B cell (primary cell): ENCODE measurements at regions not wholly inside any gene's neighbourhood (a gene's known extent, or its start where the extent isn't known, plus 50 kb on each side); places are given as distances from the start of the nearest gene placed in this dataset.

Experiments
- ATAC-seq: fragments of 200-7000 bp; cut with Tn5 transposase; one replicate; pipeline ENCODE4 v1.10.0; 2021; ENCODE audit warnings: low read depth, mild to moderate bottlenecking, moderate number of reproducible peaks, moderate library complexity
- CTCF ChIA-PET: fragments of 350-600 bp; sonication (Branson Sonifier 250); formaldehyde crosslinking; loops from one replicate; lab custom pipeline; 2021; ENCODE audit warnings: antibody characterized with exemption, inconsistent platforms; lab: Charles Lee
- POLR2A ChIA-PET: fragments of 350-600 bp; sonication (Branson Sonifier 250); formaldehyde crosslinking; loops from one replicate; lab custom pipeline; 2021; ENCODE audit warnings: antibody characterized with exemption; lab: Charles Lee
- DNase-seq: peaks from one replicate; pipeline ENCODE4 v3.0.0; 2013
- H2AFZ ChIP-seq: 2 replicates; pipeline ENCODE4 v1.6.1; 2012; ENCODE audit warnings: mild to moderate bottlenecking, low read depth, low read length; ENCODE audit not compliant: insufficient read depth, poor library complexity, severe bottlenecking
- H3K27ac ChIP-seq, 2 donors: 1 replicate in 1 of 2; 2 replicates in 1 of 2; pipeline ENCODE4 v1.5.1; 2012 to 2013; ENCODE audit warnings: low read length in 2 of 2, mild to moderate bottlenecking in 2 of 2, moderate library complexity in 1 of 2
- H3K27me3 ChIP-seq, 4 experiments: fragments of 200-600 bp in 1 of 4; sonication (generic) in 1 of 4; replicated peaks in 1 of 4; 1 replicate in 2 of 4; 2 replicates in 2 of 4; pipeline versions ENCODE4 v1.6.1 to v1.7.0; 2013 to 2016; ENCODE audit warnings: low read length in 3 of 4, mild to moderate bottlenecking in 2 of 4, mixed read lengths in 1 of 4, moderate library complexity in 1 of 4; ENCODE audit not compliant: insufficient read depth in 4 of 4, control insufficient read depth in 3 of 4; ENCODE audit errors: control extremely low read depth in 1 of 4
- H3K36me3 ChIP-seq, 2 experiments: replicated peaks in 1 of 2; 1 replicate in 1 of 2; 2 replicates in 1 of 2; pipeline versions ENCODE4 v1.6.1 to v1.7.1; 2013; ENCODE audit warnings: low read length in 1 of 2; ENCODE audit not compliant: insufficient read depth in 2 of 2, control insufficient read depth in 1 of 2; ENCODE audit errors: control extremely low read depth in 1 of 2, extremely low read depth in 1 of 2
- H3K4me1 ChIP-seq, 2 donors: fragments of 200-600 bp in 1 of 2; sonication (generic) in 1 of 2; 1 replicate in 1 of 2; 2 replicates in 1 of 2; pipeline versions ENCODE4 v1.5.1 to v1.6.1; 2013 to 2017; ENCODE audit warnings: low read length in 2 of 2; ENCODE audit not compliant: control insufficient read depth in 2 of 2, insufficient read depth in 2 of 2
- H3K4me2 ChIP-seq: replicated peaks from 2 replicates; pipeline ENCODE3; 2012; ENCODE audit warnings: mild to moderate bottlenecking, low read depth, low read length; ENCODE audit not compliant: poor library complexity, severe bottlenecking
- H3K4me3 ChIP-seq, 5 experiments: fragments of 200-600 bp in 1 of 5; sonication (generic) in 1 of 5; 1 replicate in 3 of 5; 2 replicates in 2 of 5; pipeline versions ENCODE4 v1.5.1 to v1.7.0; 2011 to 2016; ENCODE audit warnings: low read length in 4 of 5, mild to moderate bottlenecking in 4 of 5, low read depth in 2 of 5, control low read depth in 1 of 5, moderate library complexity in 1 of 5; ENCODE audit not compliant: insufficient read depth in 1 of 5; ENCODE audit errors: control extremely low read depth in 1 of 5, extremely low read depth in 1 of 5
- H3K79me2 ChIP-seq: fragments of 200-600 bp; sonication (generic); one replicate; pipeline ENCODE4 v1.6.0; 2016; ENCODE audit warnings: low read length; ENCODE audit not compliant: control insufficient read depth, insufficient read depth
- H3K9ac ChIP-seq: fragments of 200-600 bp; sonication (generic); 2 replicates; pipeline ENCODE4 v1.6.1; 2017; ENCODE audit warnings: mild to moderate bottlenecking, low read length, moderate library complexity
- H3K9me3 ChIP-seq, 3 donors: one replicate each; pipeline versions ENCODE4 v1.6.1 to v1.7.1; 2013; ENCODE audit warnings: low read length in 2 of 3; ENCODE audit not compliant: control insufficient read depth in 2 of 3, insufficient read depth in 1 of 3; ENCODE audit errors: control extremely low read depth in 1 of 3
- H4K20me1 ChIP-seq: 2 replicates; pipeline ENCODE4 v1.6.0; 2012; ENCODE audit warnings: mild to moderate bottlenecking, low read length; ENCODE audit not compliant: insufficient read depth, control insufficient read depth, poor library complexity, severe bottlenecking
- H3K27ac Mint-ChIP-seq: one replicate; pipeline ENCODE4 v1.8.0; 2021; ENCODE audit warnings: mixed read lengths
- H3K27me3 Mint-ChIP-seq: one replicate; pipeline ENCODE4 v1.8.0; 2021; ENCODE audit warnings: mixed read lengths
- H3K4me1 Mint-ChIP-seq: one replicate; pipeline ENCODE4 v1.8.0; 2021; ENCODE audit warnings: mixed read lengths
- H3K4me3 Mint-ChIP-seq: one replicate; pipeline ENCODE4 v1.8.0; 2021; ENCODE audit warnings: mixed read lengths
- H3K9me3 Mint-ChIP-seq: one replicate; pipeline ENCODE4 v1.8.0; 2022; ENCODE audit warnings: mixed read lengths; ENCODE audit not compliant: insufficient read depth
- CTCF ChIP-seq: fragments of 200-600 bp; IDR thresholded peaks from one replicate; pipeline ENCODE4 v1.8.0; 2022; ENCODE audit warnings: antibody characterized with exemption, mild to moderate bottlenecking
- EZH2 ChIP-seq: IDR thresholded peaks from 2 replicates; pipeline ENCODE4 v1.6.1; 2012; ENCODE audit warnings: borderline replicate concordance, low read depth, mild to moderate bottlenecking, moderate library complexity, low read length; ENCODE audit not compliant: insufficient read depth, poor library complexity, severe bottlenecking
- WGBS: methylation state at CpG from one replicate; pipeline ENCODE4 v1.1.5; 2013; ENCODE audit warnings: missing lambda C conversion rate; ENCODE audit not compliant: insufficient coverage; 5-methylcytosine and 5-hydroxymethylcytosine counted together
- intact Hi-C: fragments of 100-400 bp; cut with micrococcal nuclease; formaldehyde crosslinking; loops from one replicate; pipeline ENCODE4 v1.10.0; 2022

DNA sequence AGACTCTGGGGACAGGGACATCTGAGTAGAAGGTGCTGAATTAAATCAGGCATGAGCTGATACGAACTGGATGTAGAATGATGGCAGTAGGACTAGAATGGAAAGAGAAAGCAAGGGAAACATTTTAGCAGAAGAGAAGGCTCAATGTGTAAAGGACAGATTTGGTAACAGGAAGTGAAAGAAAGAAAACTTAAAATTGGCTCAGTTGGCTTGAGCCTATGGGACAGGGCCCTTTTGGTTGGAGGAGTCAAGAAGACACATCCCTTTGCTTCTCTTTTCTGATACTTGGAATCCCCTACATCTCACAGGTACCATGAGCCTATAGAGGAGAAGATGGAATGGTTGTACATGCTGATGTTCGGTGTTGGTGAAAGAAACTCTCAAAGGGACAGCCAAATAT is 300.6 kb upstream of the PLXNA2 start:
- ATAC-seq (no peak), DNase-seq (no peak)
- TF ChIP-seq EZH2 = no peak
- TF ChIP-seq CTCF = no peak
- H3K27me3 ChIP-seq = no peaks in the 10 kb centered on the region
- Mint-ChIP-seq H3K27ac (no peak overlapping the region), H3K27me3 (peaks cover 4% of the 10 kb centered on the region), H3K9me3 (no peaks in the 10 kb centered on the region), H3K4me1 (peaks cover 2% of the 10 kb centered on the region), H3K4me3 (no peak overlapping the region)
- H4K20me1 ChIP-seq = no peaks in the 10 kb centered on the region
- no peaks in the 10 kb centered on the region for H3K36me3 ChIP-seq
- H3K4me1 ChIP-seq = no peaks in the 10 kb centered on the region
- POLR2A ChIA-PET = no interaction called here
- WGBS = 77% methylated on average over 1 of the region's 2 CpGs
- intact Hi-C loops = no loop called here
- no peak overlapping the region for H3K4me3 ChIP-seq
- H3K27ac ChIP-seq = no peak overlapping the region
- H3K79me2 ChIP-seq = no peaks in the 10 kb centered on the region
- no peak overlapping the region for H3K9ac ChIP-seq
- no peak overlapping the region for H2AFZ ChIP-seq
- CTCF ChIA-PET = no interaction called here
- H3K9me3 ChIP-seq = no peaks in the 10 kb centered on the region
- no peak overlapping the region for H3K4me2 ChIP-seq

GRCh38 chr1:208551024-208551423 is 306.8 kb upstream of the PLXNA2 start:
- CTCF ChIA-PET = no interaction called here
- no peak overlapping the region for H3K9ac ChIP-seq
- no peak for TF ChIP-seq CTCF
- DNase-seq (no peak), ATAC-seq (no peak)
- no peaks in the 10 kb centered on the region for H3K36me3 ChIP-seq
- H3K27ac ChIP-seq = no peak overlapping the region
- intact Hi-C loops = no loop called here
- no peaks in the 10 kb centered on the region for H3K27me3 ChIP-seq
- H3K4me3 Mint-ChIP-seq = no peak overlapping the region
- no peaks in the 10 kb centered on the region for H3K4me1 ChIP-seq
- no peak overlapping the region for H3K4me2 ChIP-seq
- POLR2A ChIA-PET = no interaction called here
- H4K20me1 ChIP-seq = no peaks in the 10 kb centered on the region
- H3K79me2 ChIP-seq = no peaks in the 10 kb centered on the region
- H3K9me3 Mint-ChIP-seq = no peaks in the 10 kb centered on the region
- no peaks in the 10 kb centered on the region for H3K4me1 Mint-ChIP-seq
- H3K27me3 Mint-ChIP-seq = peaks cover 17% of the 10 kb centered on the region
- no peaks in the 10 kb centered on the region for H3K9me3 ChIP-seq
- WGBS = 80% methylated on average over 2 of the region's 4 CpGs
- H3K4me3 ChIP-seq = no peak overlapping the region
- H2AFZ ChIP-seq = no peak overlapping the region
- H3K27ac Mint-ChIP-seq = no peak overlapping the region
